Gastrocnemius medialis (tissue), 4 donors: ENCODE measurements at regions not wholly inside any gene's neighbourhood (a gene's known extent, or its start where the extent isn't known, plus 50 kb on each side); places are given as distances from the start of the nearest gene placed in this dataset.

ENCODE experiments used
- POLR2A ChIP-seq, 2 donors: fragments of 450-650 bp; IDR thresholded peaks; one replicate each; pipeline ENCODE4 v1.6.1; 2017; ENCODE audit warnings: antibody characterized with exemption in 2 of 2, mild to moderate bottlenecking in 2 of 2, moderate library complexity in 2 of 2
- TF ChIP-seq, protein P1 (sequence below), 5 experiments: fragments of 450-650 bp in 3 of 5; fragments of 200-600 bp in 2 of 5; sonication (generic) in 2 of 5; IDR thresholded peaks in 4 of 5; conservative IDR thresholded peaks in 1 of 5; 1 replicate in 4 of 5; 2 replicates in 1 of 5; pipeline ENCODE4 v1.5.1; 2016 to 2019; ENCODE audit warnings: antibody characterized with exemption in 5 of 5, mild to moderate bottlenecking in 3 of 5, moderate library complexity in 3 of 5

DNA sequence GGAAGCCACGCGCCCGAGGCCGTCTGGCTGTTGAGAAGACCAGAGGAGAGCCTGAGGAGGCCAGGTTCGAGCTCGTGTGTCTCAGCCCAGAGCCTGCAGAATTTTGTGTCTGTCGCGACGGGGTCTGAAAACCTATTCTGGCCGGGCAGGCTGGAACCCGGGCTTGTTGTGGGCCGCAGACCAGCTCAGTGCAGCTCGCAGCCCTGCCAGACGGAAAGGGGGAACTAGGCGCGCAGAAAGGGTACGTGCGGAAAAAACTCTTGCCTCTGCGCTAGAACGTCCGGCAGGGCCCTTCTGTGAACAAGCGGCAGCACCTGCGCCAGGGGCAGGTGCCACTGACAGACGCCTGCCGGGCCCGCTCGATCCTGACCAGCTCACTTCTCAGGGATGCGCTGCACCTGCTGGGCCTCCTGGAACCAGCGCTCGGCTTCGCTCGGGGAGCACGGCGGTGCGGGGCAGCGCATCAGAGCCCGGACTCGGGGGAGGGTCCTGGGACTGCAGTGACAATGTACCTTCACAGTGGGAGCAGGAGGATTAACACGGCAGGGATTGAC, 409.3 kb downstream of the BRD1 start:
- TF ChIP-seq POLR2A (IDR thresholded peaks at IDR 0.05), result no peak
- TF ChIP-seq, protein P1, sequence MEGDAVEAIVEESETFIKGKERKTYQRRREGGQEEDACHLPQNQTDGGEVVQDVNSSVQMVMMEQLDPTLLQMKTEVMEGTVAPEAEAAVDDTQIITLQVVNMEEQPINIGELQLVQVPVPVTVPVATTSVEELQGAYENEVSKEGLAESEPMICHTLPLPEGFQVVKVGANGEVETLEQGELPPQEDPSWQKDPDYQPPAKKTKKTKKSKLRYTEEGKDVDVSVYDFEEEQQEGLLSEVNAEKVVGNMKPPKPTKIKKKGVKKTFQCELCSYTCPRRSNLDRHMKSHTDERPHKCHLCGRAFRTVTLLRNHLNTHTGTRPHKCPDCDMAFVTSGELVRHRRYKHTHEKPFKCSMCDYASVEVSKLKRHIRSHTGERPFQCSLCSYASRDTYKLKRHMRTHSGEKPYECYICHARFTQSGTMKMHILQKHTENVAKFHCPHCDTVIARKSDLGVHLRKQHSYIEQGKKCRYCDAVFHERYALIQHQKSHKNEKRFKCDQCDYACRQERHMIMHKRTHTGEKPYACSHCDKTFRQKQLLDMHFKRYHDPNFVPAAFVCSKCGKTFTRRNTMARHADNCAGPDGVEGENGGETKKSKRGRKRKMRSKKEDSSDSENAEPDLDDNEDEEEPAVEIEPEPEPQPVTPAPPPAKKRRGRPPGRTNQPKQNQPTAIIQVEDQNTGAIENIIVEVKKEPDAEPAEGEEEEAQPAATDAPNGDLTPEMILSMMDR (IDR thresholded peaks at IDR 0.05 in 4 of 5, conservative IDR thresholded peaks at IDR 0.05 in 1 of 5), result no peak
